H9 (cell line): ENCODE measurements at regions not wholly inside any gene's neighbourhood (a gene's known extent, or its start where the extent isn't known, plus 50 kb on each side); places are given as distances from the start of the nearest gene placed in this dataset.

ENCODE experiments used
- DNase-seq: peaks from one replicate; pipeline ENCODE4 v3.0.0-alpha.2; 2017
- H2AFZ ChIP-seq: one replicate; pipeline ENCODE4 v1.6.1; 2013; ENCODE audit warnings: mild to moderate bottlenecking, low read length, control low read depth, moderate library complexity
- H2AK5ac ChIP-seq: 2 replicates; pipeline ENCODE4 v1.6.1; 2013; ENCODE audit warnings: low read length, control low read depth, mixed read lengths; ENCODE audit not compliant: insufficient read length
- H2BK120ac ChIP-seq: one replicate; pipeline ENCODE4 v1.6.1; 2013; ENCODE audit warnings: low read depth, mild to moderate bottlenecking, low read length, control low read depth, inconsistent platforms; ENCODE audit not compliant: poor library complexity, severe bottlenecking
- H2BK12ac ChIP-seq: 2 replicates; pipeline ENCODE4 v1.6.1; 2013; ENCODE audit warnings: low read length, control low read depth, mixed read lengths, low read depth; ENCODE audit not compliant: insufficient read length
- H2BK15ac ChIP-seq: 2 replicates; pipeline ENCODE4 v1.6.1; 2013; ENCODE audit warnings: low read depth, low read length, control low read depth
- H2BK20ac ChIP-seq: one replicate; pipeline ENCODE4 v1.6.1; 2013; ENCODE audit warnings: low read depth, mild to moderate bottlenecking, low read length, control low read depth, inconsistent platforms; ENCODE audit not compliant: poor library complexity, severe bottlenecking
- H2BK5ac ChIP-seq: 2 replicates; pipeline ENCODE4 v1.6.1; 2013; ENCODE audit warnings: low read length, control low read depth, mixed read lengths; ENCODE audit not compliant: insufficient read length
- H3K14ac ChIP-seq: 2 replicates; pipeline ENCODE4 v1.6.1; 2013; ENCODE audit warnings: low read length, control low read depth; ENCODE audit not compliant: insufficient read depth
- H3K18ac ChIP-seq: 2 replicates; pipeline ENCODE4 v1.6.1; 2013; ENCODE audit warnings: low read depth, mild to moderate bottlenecking, mixed read lengths, low read length, control low read depth; ENCODE audit not compliant: insufficient read length
- H3K23ac ChIP-seq: 2 replicates; pipeline ENCODE4 v1.6.1; 2013; ENCODE audit warnings: low read length, control low read depth, mixed read lengths, low read depth; ENCODE audit not compliant: insufficient read length
- H3K23me2 ChIP-seq: 2 replicates; pipeline ENCODE4 v1.6.1; 2013; ENCODE audit warnings: low read depth, mild to moderate bottlenecking, mixed read lengths, low read length, control low read depth; ENCODE audit not compliant: insufficient read length, poor library complexity, severe bottlenecking
- H3K27ac ChIP-seq: 2 replicates; pipeline ENCODE4 v1.5.1; 2013; ENCODE audit warnings: low read length, control low read depth, mixed read lengths, low read depth; ENCODE audit not compliant: insufficient read length
- H3K27me3 ChIP-seq: 2 replicates; pipeline ENCODE4 v1.6.1; 2013; ENCODE audit warnings: low read length, control low read depth, inconsistent platforms; ENCODE audit not compliant: insufficient read depth
- H3K4ac ChIP-seq: 2 replicates; pipeline ENCODE4 v1.6.1; 2013; ENCODE audit warnings: low read depth, mild to moderate bottlenecking, control low read depth, inconsistent platforms, low read length, moderate library complexity
- H3K4me1 ChIP-seq: 2 replicates; pipeline ENCODE4 v1.6.1; 2013; ENCODE audit warnings: low read length, control low read depth, inconsistent platforms; ENCODE audit not compliant: insufficient read depth
- H3K4me2 ChIP-seq: 2 replicates; pipeline ENCODE4 v1.6.1; 2013; ENCODE audit warnings: low read length, control low read depth, mixed read lengths; ENCODE audit not compliant: insufficient read length, insufficient read depth
- H3K56ac ChIP-seq: 2 replicates; pipeline ENCODE4 v1.6.1; 2013; ENCODE audit warnings: low read depth, mild to moderate bottlenecking, mixed read lengths, low read length, control low read depth; ENCODE audit not compliant: insufficient read length
- H3K79me1 ChIP-seq: 2 replicates; pipeline ENCODE4 v1.6.1; 2013; ENCODE audit warnings: low read depth, mild to moderate bottlenecking, moderate library complexity, low read length, control low read depth, inconsistent platforms; ENCODE audit not compliant: insufficient read depth, poor library complexity, severe bottlenecking
- H3K79me2 ChIP-seq: 2 replicates; pipeline ENCODE4 v1.6.1; 2013; ENCODE audit warnings: low read length, control low read depth, inconsistent platforms; ENCODE audit not compliant: insufficient read depth
- H3K9ac ChIP-seq: 2 replicates; pipeline ENCODE4 v1.6.1; 2013; ENCODE audit warnings: low read length, control low read depth, mixed read lengths; ENCODE audit not compliant: insufficient read length; ENCODE audit errors: extremely low read depth
- H3K9me3 ChIP-seq: one replicate; pipeline ENCODE4 v1.6.1; 2013; ENCODE audit warnings: low read depth, low read length, inconsistent platforms; ENCODE audit not compliant: control insufficient read depth
- H3T11ph ChIP-seq: one replicate; pipeline ENCODE4 v1.6.1; 2013; ENCODE audit warnings: mild to moderate bottlenecking, low read length, control low read depth, inconsistent platforms
- H4K20me1 ChIP-seq: one replicate; pipeline ENCODE4 v1.6.1; 2013; ENCODE audit not compliant: control insufficient read depth, insufficient read length, insufficient read depth
- H4K5ac ChIP-seq: 2 replicates; pipeline ENCODE4 v1.6.1; 2013; ENCODE audit warnings: low read depth, mild to moderate bottlenecking, mixed read lengths, low read length, control low read depth; ENCODE audit not compliant: insufficient read length
- H4K8ac ChIP-seq: replicated peaks from 2 replicates; pipeline ENCODE4 v1.6.1; 2013; ENCODE audit warnings: low read length, control low read depth, mixed read lengths, low read depth; ENCODE audit not compliant: insufficient read length
- H4K91ac ChIP-seq: 2 replicates; pipeline ENCODE4 v1.6.1; 2013; ENCODE audit warnings: low read depth, mild to moderate bottlenecking, moderate library complexity, mixed read lengths, low read length, control low read depth; ENCODE audit not compliant: insufficient read length
- H3K27ac Mint-ChIP-seq, 3 experiments: 2 replicates in 2 of 3; 3 replicates in 1 of 3; pipeline ENCODE4 v1.8.0; 2020 to 2021; ENCODE audit warnings: mixed read lengths in 3 of 3, mild to moderate bottlenecking in 1 of 3, moderate library complexity in 1 of 3
- H3K27me3 Mint-ChIP-seq: 2 replicates; pipeline ENCODE4 v1.8.0; 2021; ENCODE audit warnings: low read depth, mild to moderate bottlenecking, moderate library complexity, mixed read lengths
- H3K36me3 Mint-ChIP-seq, 3 experiments: 2 replicates in 2 of 3; 3 replicates in 1 of 3; pipeline ENCODE4 v1.8.0; 2020 to 2021; ENCODE audit warnings: low read depth in 3 of 3, mixed read lengths in 3 of 3; ENCODE audit not compliant: insufficient read depth in 1 of 3
- H3K4me1 Mint-ChIP-seq, 2 experiments: 2 replicates each; pipeline ENCODE4 v1.8.0; 2020; ENCODE audit warnings: mixed read lengths in 2 of 2
- H3K4me3 Mint-ChIP-seq, 2 experiments: 2 replicates in 1 of 2; 3 replicates in 1 of 2; pipeline ENCODE4 v1.8.0; 2020 to 2021; ENCODE audit warnings: mild to moderate bottlenecking in 2 of 2, mixed read lengths in 2 of 2, moderate library complexity in 1 of 2
- H3K9me3 Mint-ChIP-seq, 2 experiments: 2 replicates in 1 of 2; 3 replicates in 1 of 2; pipeline ENCODE4 v1.8.0; 2020; ENCODE audit warnings: mild to moderate bottlenecking in 2 of 2, mixed read lengths in 2 of 2, moderate library complexity in 1 of 2
- TF ChIP-seq, protein P1 (sequence below): fragments of 200-600 bp; sonication (generic); conservative IDR thresholded peaks from 3 replicates; pipeline ENCODE4 v1.8.0; 2021; ENCODE audit warnings: antibody characterized with exemption, mild to moderate bottlenecking

DNA sequence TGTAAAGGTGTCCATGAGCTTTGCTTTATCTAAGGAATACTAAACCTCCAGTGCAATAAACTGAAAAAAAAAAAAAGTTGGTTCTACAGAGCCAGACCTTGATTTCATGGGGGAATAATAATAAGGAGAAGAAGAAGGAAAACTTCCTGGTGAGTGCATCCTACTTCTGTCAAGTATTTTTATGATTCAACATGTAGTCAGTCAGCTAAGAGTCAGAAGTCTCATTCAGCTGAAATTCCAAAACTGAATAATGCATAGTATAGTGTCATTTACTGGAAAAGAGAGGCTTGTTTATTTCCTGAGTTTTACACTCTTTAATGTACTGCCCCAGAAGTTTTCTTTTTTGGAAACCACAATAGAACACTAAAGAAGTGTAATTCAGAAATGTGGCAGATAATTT, 77.8 kb upstream of the TACR1 start:
- no peak overlapping the region for H3K4me3 Mint-ChIP-seq

More for the DNA sequence above, 77.8 kb upstream of the TACR1 start:
- H3K23ac ChIP-seq, result no peak overlapping the region
- DNase-seq, result no peak
- no peak overlapping the region for H3T11ph ChIP-seq
- H4K20me1 ChIP-seq, result no peaks in the 10 kb centered on the region
- H2AK5ac ChIP-seq, result no peak overlapping the region
- no peak overlapping the region for H3K9ac ChIP-seq
- TF ChIP-seq, protein P1, sequence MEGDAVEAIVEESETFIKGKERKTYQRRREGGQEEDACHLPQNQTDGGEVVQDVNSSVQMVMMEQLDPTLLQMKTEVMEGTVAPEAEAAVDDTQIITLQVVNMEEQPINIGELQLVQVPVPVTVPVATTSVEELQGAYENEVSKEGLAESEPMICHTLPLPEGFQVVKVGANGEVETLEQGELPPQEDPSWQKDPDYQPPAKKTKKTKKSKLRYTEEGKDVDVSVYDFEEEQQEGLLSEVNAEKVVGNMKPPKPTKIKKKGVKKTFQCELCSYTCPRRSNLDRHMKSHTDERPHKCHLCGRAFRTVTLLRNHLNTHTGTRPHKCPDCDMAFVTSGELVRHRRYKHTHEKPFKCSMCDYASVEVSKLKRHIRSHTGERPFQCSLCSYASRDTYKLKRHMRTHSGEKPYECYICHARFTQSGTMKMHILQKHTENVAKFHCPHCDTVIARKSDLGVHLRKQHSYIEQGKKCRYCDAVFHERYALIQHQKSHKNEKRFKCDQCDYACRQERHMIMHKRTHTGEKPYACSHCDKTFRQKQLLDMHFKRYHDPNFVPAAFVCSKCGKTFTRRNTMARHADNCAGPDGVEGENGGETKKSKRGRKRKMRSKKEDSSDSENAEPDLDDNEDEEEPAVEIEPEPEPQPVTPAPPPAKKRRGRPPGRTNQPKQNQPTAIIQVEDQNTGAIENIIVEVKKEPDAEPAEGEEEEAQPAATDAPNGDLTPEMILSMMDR, result no peak
- H3K4me2 ChIP-seq, result no peak overlapping the region
- no peak overlapping the region for H3K4ac ChIP-seq
- no peaks in the 10 kb centered on the region for H3K27me3 ChIP-seq
- no peaks in the 10 kb centered on the region for H3K27me3 Mint-ChIP-seq
- H3K79me2 ChIP-seq, result no peaks in the 10 kb centered on the region
- H3K9me3 Mint-ChIP-seq, result no peaks in the 10 kb centered on the region
- no peak overlapping the region for H3K27ac ChIP-seq
- no peaks in the 10 kb centered on the region for H3K23me2 ChIP-seq
- H4K8ac ChIP-seq, result no peak overlapping the region
- no peak overlapping the region for H3K56ac ChIP-seq
- H3K9me3 ChIP-seq, result no peaks in the 10 kb centered on the region
- H2BK12ac ChIP-seq, result no peak overlapping the region
- no peak overlapping the region for H2BK20ac ChIP-seq
- H3K79me1 ChIP-seq, result no peaks in the 10 kb centered on the region
- H4K91ac ChIP-seq, result no peak overlapping the region
- H3K4me1 ChIP-seq, result peaks cover 5% of the 10 kb centered on the region; the same call in 1 of the 2 replicates
- H2BK5ac ChIP-seq, result no peak overlapping the region
- H3K14ac ChIP-seq, result no peak overlapping the region
- peaks cover 21 to 38% of the 10 kb centered on the region in 2 experiments for H3K4me1 Mint-ChIP-seq
- no peak overlapping the region for H4K5ac ChIP-seq
- peaks cover 0 to 3% (median 0%) of the 10 kb centered on the region in 3 experiments; a peak in 1 of 7 replicates for H3K36me3 Mint-ChIP-seq
- no peak overlapping the region for H3K27ac Mint-ChIP-seq
- H3K18ac ChIP-seq, result no peak overlapping the region
- H2BK120ac ChIP-seq, result no peak overlapping the region
- H2BK15ac ChIP-seq, result no peak overlapping the region
- H2AFZ ChIP-seq, result no peak overlapping the region
